MM.1S (cell line): ENCODE measurements at regions not wholly inside any gene's neighbourhood (a gene's known extent, or its start where the extent isn't known, plus 50 kb on each side); places are given as distances from the start of the nearest gene placed in this dataset.

Source experiments
- DNase-seq: peaks from one replicate; pipeline ENCODE4 v3.0.0-alpha.2; 2015
- H2AFZ ChIP-seq: fragments of 300-600 bp; sonication (generic); 2 replicates; pipeline ENCODE4 v1.6.0; 2016; ENCODE audit warnings: antibody characterized with exemption, low read length
- H3F3A ChIP-seq: fragments of 300-600 bp; sonication (generic); 2 replicates; pipeline ENCODE4 v1.6.1; 2016; ENCODE audit warnings: mild to moderate bottlenecking, antibody characterized with exemption, low read length, moderate library complexity, mixed read lengths; ENCODE audit not compliant: insufficient read depth
- H3K27ac ChIP-seq: fragments of 300-600 bp; sonication (generic); 2 replicates; pipeline ENCODE4 v1.5.1; 2016; ENCODE audit warnings: mild to moderate bottlenecking, low read length
- H3K27me3 ChIP-seq: fragments of 300-600 bp; sonication (generic); replicated peaks from 2 replicates; pipeline ENCODE4 v1.6.0; 2016; ENCODE audit warnings: low read length; ENCODE audit not compliant: insufficient read depth
- H3K36me3 ChIP-seq: fragments of 300-600 bp; sonication (generic); replicated peaks from 2 replicates; pipeline ENCODE4 v1.6.1; 2016; ENCODE audit warnings: mild to moderate bottlenecking, low read length, mixed read lengths; ENCODE audit not compliant: insufficient read depth
- H3K4me1 ChIP-seq: fragments of 300-600 bp; sonication (generic); 2 replicates; pipeline ENCODE4 v1.6.1; 2016; ENCODE audit warnings: low read length, mixed read lengths
- H3K4me2 ChIP-seq: fragments of 300-600 bp; sonication (generic); 2 replicates; pipeline ENCODE4 v1.6.0; 2016; ENCODE audit warnings: low read depth, low read length
- H3K4me3 ChIP-seq: fragments of 300-600 bp; sonication (generic); 2 replicates; pipeline ENCODE4 v1.5.1; 2016; ENCODE audit warnings: low read length, mixed read lengths
- H3K79me2 ChIP-seq: fragments of 300-600 bp; sonication (generic); 2 replicates; pipeline ENCODE4 v1.6.1; 2016; ENCODE audit warnings: mixed run types, low read length, mixed read lengths
- H3K9ac ChIP-seq: fragments of 300-600 bp; sonication (generic); 2 replicates; pipeline ENCODE4 v1.6.1; 2016; ENCODE audit warnings: low read length, mixed read lengths
- H3K9me2 ChIP-seq: fragments of 300-600 bp; sonication (generic); replicated peaks from 2 replicates; pipeline ENCODE4 v1.6.1; 2016; ENCODE audit warnings: mild to moderate bottlenecking, low read length, mixed read lengths; ENCODE audit not compliant: insufficient read depth
- H3K9me3 ChIP-seq: fragments of 300-600 bp; sonication (generic); replicated peaks from 2 replicates; pipeline ENCODE4 v1.6.1; 2016; ENCODE audit warnings: mild to moderate bottlenecking, low read length, mixed read lengths; ENCODE audit not compliant: insufficient read depth
- H4K20me1 ChIP-seq: fragments of 300-600 bp; sonication (generic); 2 replicates; pipeline ENCODE4 v1.6.1; 2016; ENCODE audit warnings: mild to moderate bottlenecking, low read length, moderate library complexity, mixed read lengths; ENCODE audit not compliant: insufficient read depth
- EZH2 ChIP-seq: fragments of 300-600 bp; sonication (generic); optimal IDR thresholded peaks from 2 replicates; pipeline ENCODE3; 2017; ENCODE audit warnings: low read depth, mild to moderate bottlenecking, antibody characterized with exemption, low read length, mixed read lengths
- EZH2phosphoT487 ChIP-seq: fragments of 300-600 bp; sonication (generic); IDR thresholded peaks from 2 replicates; pipeline ENCODE4 v1.6.1; 2018; ENCODE audit warnings: antibody characterized with exemption, low read length
- TF ChIP-seq, protein P1 (sequence below): fragments of 300-600 bp; sonication (generic); IDR thresholded peaks from 2 replicates; pipeline ENCODE4 v1.5.1; 2016; ENCODE audit warnings: antibody characterized with exemption, low read length, mixed read lengths

- H2AFZ ChIP-seq: no peak overlapping the region
- no peaks in the 10 kb centered on the region for H3K9me2 ChIP-seq
- peak; percentile 12 for DNase-seq
- H3K4me3 ChIP-seq: no peak overlapping the region
- H3K79me2 ChIP-seq: no peaks in the 10 kb centered on the region
- H4K20me1 ChIP-seq: no peaks in the 10 kb centered on the region
- TF ChIP-seq EZH2phosphoT487 (no peak), EZH2 (no peak)
- TF ChIP-seq, protein P1, sequence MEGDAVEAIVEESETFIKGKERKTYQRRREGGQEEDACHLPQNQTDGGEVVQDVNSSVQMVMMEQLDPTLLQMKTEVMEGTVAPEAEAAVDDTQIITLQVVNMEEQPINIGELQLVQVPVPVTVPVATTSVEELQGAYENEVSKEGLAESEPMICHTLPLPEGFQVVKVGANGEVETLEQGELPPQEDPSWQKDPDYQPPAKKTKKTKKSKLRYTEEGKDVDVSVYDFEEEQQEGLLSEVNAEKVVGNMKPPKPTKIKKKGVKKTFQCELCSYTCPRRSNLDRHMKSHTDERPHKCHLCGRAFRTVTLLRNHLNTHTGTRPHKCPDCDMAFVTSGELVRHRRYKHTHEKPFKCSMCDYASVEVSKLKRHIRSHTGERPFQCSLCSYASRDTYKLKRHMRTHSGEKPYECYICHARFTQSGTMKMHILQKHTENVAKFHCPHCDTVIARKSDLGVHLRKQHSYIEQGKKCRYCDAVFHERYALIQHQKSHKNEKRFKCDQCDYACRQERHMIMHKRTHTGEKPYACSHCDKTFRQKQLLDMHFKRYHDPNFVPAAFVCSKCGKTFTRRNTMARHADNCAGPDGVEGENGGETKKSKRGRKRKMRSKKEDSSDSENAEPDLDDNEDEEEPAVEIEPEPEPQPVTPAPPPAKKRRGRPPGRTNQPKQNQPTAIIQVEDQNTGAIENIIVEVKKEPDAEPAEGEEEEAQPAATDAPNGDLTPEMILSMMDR: no peak
- no peaks in the 10 kb centered on the region for H3K36me3 ChIP-seq
- no peak overlapping the region for H3K4me2 ChIP-seq
- H3K9me3 ChIP-seq: no peaks in the 10 kb centered on the region
- H3K27me3 ChIP-seq: no peaks in the 10 kb centered on the region
- no peak overlapping the region for H3K27ac ChIP-seq
- no peak overlapping the region for H3K9ac ChIP-seq
- peaks cover 4% of the 10 kb centered on the region; the same call in 1 of the 2 replicates for H3F3A ChIP-seq
- peaks cover 5% of the 10 kb centered on the region for H3K4me1 ChIP-seq
Measured at GRCh38 chr15:87777054-87777561, 479.4 kb downstream of the NTRK3 start.

GRCh38 chr15:87767516-87767915 lies 489.0 kb downstream of the NTRK3 start:
- Histone ChIP-seq H2AFZ (no peak overlapping the region), H3K9ac (no peak overlapping the region), H3K79me2 (no peaks in the 10 kb centered on the region), H3K9me2 (no peaks in the 10 kb centered on the region), H3K4me1 (no peaks in the 10 kb centered on the region), H3F3A (no peaks in the 10 kb centered on the region), H3K4me3 (no peak overlapping the region), H4K20me1 (no peaks in the 10 kb centered on the region), H3K27ac (no peak overlapping the region), H3K9me3 (no peaks in the 10 kb centered on the region), H3K4me2 (no peak overlapping the region), H3K36me3 (no peaks in the 10 kb centered on the region), H3K27me3 (no peaks in the 10 kb centered on the region)
- no peak for DNase-seq
- no peak for TF ChIP-seq EZH2phosphoT487
- TF ChIP-seq, protein P1: no peak
- TF ChIP-seq EZH2: no peak

DNA sequence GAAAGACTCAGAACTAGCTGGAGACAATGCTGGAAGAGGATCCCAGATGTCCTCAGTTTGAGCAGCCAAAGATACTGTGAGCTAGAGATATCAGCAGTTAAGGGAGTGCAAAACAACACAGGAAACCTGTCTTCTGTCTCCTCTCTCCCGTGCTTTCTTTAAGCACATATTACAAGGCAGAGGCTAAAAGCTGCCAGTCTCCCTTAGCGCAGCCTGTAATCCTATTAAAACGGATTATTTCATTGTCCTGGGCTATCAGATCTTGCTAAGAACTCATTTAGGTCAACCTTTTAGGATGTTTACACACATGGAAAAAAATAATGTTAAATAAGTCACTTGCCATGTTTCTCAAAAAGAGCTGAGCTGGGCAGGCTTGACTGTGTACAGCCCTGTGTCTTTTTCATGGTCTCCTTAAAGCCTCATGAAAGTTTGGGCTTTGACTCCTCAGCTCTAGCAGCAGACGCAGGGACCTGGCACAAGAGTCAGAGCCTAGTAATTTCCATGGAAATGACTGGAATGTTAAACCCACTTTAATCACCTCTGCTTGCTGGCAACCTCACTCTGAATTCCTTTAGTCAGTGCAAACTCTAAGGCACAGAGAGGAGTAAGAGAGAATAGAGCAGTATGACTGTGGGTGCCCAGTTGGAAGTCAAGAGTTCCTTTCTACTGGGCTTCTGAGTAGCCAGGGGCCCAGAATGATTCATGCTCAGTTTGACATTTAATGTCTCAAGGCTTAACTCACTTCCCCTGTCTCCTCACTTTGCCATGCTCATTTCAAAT lies 491.9 kb downstream of the NTRK3 start:
- Histone ChIP-seq H3K4me2 (no peak overlapping the region), H3K27me3 (no peaks in the 10 kb centered on the region), H3K9ac (no peak overlapping the region), H3K9me3 (no peaks in the 10 kb centered on the region), H3K4me1 (peaks cover 9% of the 10 kb centered on the region), H3K79me2 (no peaks in the 10 kb centered on the region), H3K4me3 (no peak overlapping the region), H2AFZ (no peak overlapping the region), H4K20me1 (no peaks in the 10 kb centered on the region), H3F3A (no peaks in the 10 kb centered on the region), H3K9me2 (no peaks in the 10 kb centered on the region), H3K27ac (no peak overlapping the region), H3K36me3 (no peaks in the 10 kb centered on the region)
- DNase-seq: no peak
- TF ChIP-seq EZH2phosphoT487 (no peak), EZH2 (no peak)
- TF ChIP-seq, protein P1: no peak
